ENCODE measurements at regions not wholly inside any gene's neighbourhood (a gene's known extent, or its start where the extent isn't known, plus 50 kb on each side); places are given as distances from the start of the nearest gene placed in this dataset.

DNA sequence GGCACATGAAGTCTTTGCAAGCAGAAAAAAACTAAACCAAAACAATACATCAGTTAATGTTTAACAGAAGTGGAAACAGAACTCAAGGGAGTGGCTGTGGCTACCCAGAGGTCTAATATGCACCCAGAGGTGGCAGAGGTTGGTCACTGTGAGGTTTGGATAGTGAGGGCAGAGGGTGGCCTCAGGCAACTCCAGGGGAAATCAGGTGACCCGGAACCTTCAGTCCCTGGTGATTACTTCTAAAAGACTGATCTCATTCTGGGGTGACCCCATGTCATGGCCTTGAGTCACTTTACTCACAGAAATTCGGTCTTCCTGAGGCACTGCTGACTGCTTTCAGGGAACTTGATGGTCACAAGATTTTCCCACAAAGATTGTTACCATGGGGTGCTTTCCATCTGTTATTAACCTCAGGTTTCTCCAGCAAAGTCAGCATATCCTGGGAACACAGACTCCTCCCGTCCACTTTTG lies 99.4 kb downstream of the TMEM17 start:
- BruUV-seq (replicated peaks), result no TSS peak
- no peaks in the 10 kb centered on the region for H3K79me2 ChIP-seq (ENCODE audit: insufficient read depth, low read length)
- H2AFZ ChIP-seq (ENCODE audit: low read depth, low read length, poor library complexity, severe bottlenecking), result no peak overlapping the region
- DNase-seq (ENCODE audit: low read depth, low spot score) (no peak), ATAC-seq (no peak)
- POLR2A ChIA-PET, result no interaction called here
- no peaks in the 10 kb centered on the region for H4K20me1 ChIP-seq (ENCODE audit: insufficient read depth)
- H3K4me3 ChIP-seq (replicated peaks in 1 of 2; ENCODE audit: low read depth in 1 of 2, low read length in 2 of 2), result no peak overlapping the region
- no peak overlapping the region for H3K27ac ChIP-seq (ENCODE audit: low read depth, low read length)
- no peaks in the 10 kb centered on the region for H3K9me2 ChIP-seq (ENCODE audit: insufficient read depth)
- H3K4me1 ChIP-seq (ENCODE audit: control insufficient read depth in 1 of 2, insufficient read depth in 2 of 2, low read length in 2 of 2), result peaks cover 11 to 14% of the 10 kb centered on the region in 2 experiments
- no peak overlapping the region for H3K4me2 ChIP-seq (ENCODE audit: low read length)
- TF ChIP-seq CTCF (IDR thresholded peaks at IDR 0.05 in 2 of 3, conservative IDR thresholded peaks at IDR 0.05 in 1 of 3; ENCODE audit: borderline replicate concordance in 1 of 3, insufficient read depth in 1 of 3, low read depth in 2 of 3, low read length in 2 of 3), result no peak
- TF ChIP-seq SRF (IDR thresholded peaks at IDR 0.05; ENCODE audit: low read depth), result no peak
- intact Hi-C loops (cut with micrococcal nuclease), result no loop called here
- CTCF ChIA-PET, result no interaction called here
- H3K36me3 ChIP-seq (ENCODE audit: control insufficient read depth in 1 of 2, insufficient read depth in 2 of 2, low read length in 2 of 2), result no peaks in the 10 kb centered on the region
- H3K9ac ChIP-seq (ENCODE audit: low read length), result no peak overlapping the region
- H3K27me3 ChIP-seq (ENCODE audit: insufficient read depth, low read length), result no peaks in the 10 kb centered on the region
- RAD21 ChIA-PET (ENCODE audit: low non-redundant PET in 1 of 2, low total read pairs in 2 of 2, uncharacterized antibody in 2 of 2, unreplicated experiment in 2 of 2), result no interaction called here
- H3K9me3 ChIP-seq (ENCODE audit: control insufficient read depth in 1 of 2, insufficient read depth in 1 of 2, low read depth in 1 of 2, low read length in 2 of 2), result no peaks in the 10 kb centered on the region

- ChIA-PET RAD21 (ENCODE audit: low non-redundant PET in 1 of 2, low total read pairs in 2 of 2, uncharacterized antibody in 2 of 2, unreplicated experiment in 2 of 2) (no interaction called here), CTCF (no interaction called here)
- H3K36me3 ChIP-seq (ENCODE audit: control insufficient read depth in 1 of 2, insufficient read depth in 2 of 2, low read length in 2 of 2), result no peaks in the 10 kb centered on the region
Measured at GRCh38 chr2:62404913-62405312, 101.1 kb downstream of the TMEM17 start.

More at GRCh38 chr2:62404913-62405312, 101.1 kb downstream of the TMEM17 start:
- Histone ChIP-seq H3K9ac (ENCODE audit: low read length) (no peak overlapping the region), H3K79me2 (ENCODE audit: insufficient read depth, low read length) (no peaks in the 10 kb centered on the region), H2AFZ (ENCODE audit: low read depth, low read length, poor library complexity, severe bottlenecking) (no peak overlapping the region), H3K9me3 (ENCODE audit: control insufficient read depth in 1 of 2, insufficient read depth in 1 of 2, low read depth in 1 of 2, low read length in 2 of 2) (no peaks in the 10 kb centered on the region), H4K20me1 (ENCODE audit: insufficient read depth) (no peaks in the 10 kb centered on the region), H3K27me3 (ENCODE audit: insufficient read depth, low read length) (no peaks in the 10 kb centered on the region), H3K9me2 (ENCODE audit: insufficient read depth) (no peaks in the 10 kb centered on the region), H3K4me1 (ENCODE audit: control insufficient read depth in 1 of 2, insufficient read depth in 2 of 2, low read length in 2 of 2) (no peaks in the 10 kb centered on the region; a peak in 1 of 4 replicates), H3K4me2 (ENCODE audit: low read length) (no peak overlapping the region), H3K4me3 (replicated peaks in 1 of 2; ENCODE audit: low read depth in 1 of 2, low read length in 2 of 2) (no peak overlapping the region), H3K27ac (ENCODE audit: low read depth, low read length) (no peak overlapping the region)
- DNase-seq (ENCODE audit: low read depth, low spot score) (no peak), ATAC-seq (no peak)
- POLR2A ChIA-PET, result no interaction called here
- no TSS peak for BruUV-seq (replicated peaks)
- intact Hi-C loops (cut with micrococcal nuclease), result no loop called here
- TF ChIP-seq CTCF (IDR thresholded peaks at IDR 0.05 in 2 of 3, conservative IDR thresholded peaks at IDR 0.05 in 1 of 3; ENCODE audit: borderline replicate concordance in 1 of 3, insufficient read depth in 1 of 3, low read depth in 2 of 3, low read length in 2 of 3), result no peak
- TF ChIP-seq EGR1 (IDR thresholded peaks at IDR 0.05; ENCODE audit: low read depth), result no peak
- no peak for TF ChIP-seq YY1 (IDR thresholded peaks at IDR 0.05; ENCODE audit: extremely low read depth, insufficient replicate concordance, low read depth, low read length)
- TF ChIP-seq SP1 (IDR thresholded peaks at IDR 0.05; ENCODE audit: low read depth), result no peak

Measured in HCT116 (cell line).